ENCODE measurements at regions not wholly inside any gene's neighbourhood (a gene's known extent, or its start where the extent isn't known, plus 50 kb on each side); places are given as distances from the start of the nearest gene placed in this dataset.

GRCh38 chr14:98137131-98138025, 1134.6 kb downstream of the BCL11B start:
- H3K27ac ChIP-seq (ENCODE audit: low read depth in 1 of 3, low read length in 2 of 3): no peak overlapping the region
- H3K9me3 ChIP-seq (ENCODE audit: control insufficient read depth in 2 of 2, insufficient read depth in 1 of 2, low read depth in 1 of 2, low read length in 1 of 2): no peaks in the 10 kb centered on the region
- FAIRE-seq: no peak
- no peaks in the 10 kb centered on the region for H3K4me1 ChIP-seq (ENCODE audit: control insufficient read depth in 3 of 3, insufficient read depth in 2 of 3, low read depth in 1 of 3, low read length in 2 of 3)
- peaks cover 0 to 20% (median 0%) of the 10 kb centered on the region in 3 donors for H3K27me3 ChIP-seq (ENCODE audit: control insufficient read depth in 3 of 3, insufficient read depth in 3 of 3, low read length in 3 of 3)
- no peak overlapping the region for H3K4me3 ChIP-seq (ENCODE audit: low read depth in 1 of 3, low read length in 3 of 3)
- WGBS, 3 donors: 16 to 18% (median 16%) methylated on average over 13 of the region's 13 CpGs
- H3K36me3 ChIP-seq (ENCODE audit: control insufficient read depth in 3 of 3, insufficient read depth in 2 of 3, low read depth in 1 of 3, low read length in 3 of 3): no peaks in the 10 kb centered on the region
- DNase-seq: no peak

- 0 to 3% (median 3%) methylated on average over 6 of the region's 6 CpGs for WGBS, 3 donors
- Histone ChIP-seq H3K27ac (ENCODE audit: low read depth in 1 of 3, low read length in 2 of 3) (no peak overlapping the region), H3K36me3 (ENCODE audit: control insufficient read depth in 3 of 3, insufficient read depth in 2 of 3, low read depth in 1 of 3, low read length in 3 of 3) (no peaks in the 10 kb centered on the region), H3K9me3 (ENCODE audit: control insufficient read depth in 2 of 2, insufficient read depth in 1 of 2, low read depth in 1 of 2, low read length in 1 of 2) (no peaks in the 10 kb centered on the region), H3K4me1 (ENCODE audit: control insufficient read depth in 3 of 3, insufficient read depth in 2 of 3, low read depth in 1 of 3, low read length in 2 of 3) (no peaks in the 10 kb centered on the region), H3K27me3 (ENCODE audit: control insufficient read depth in 3 of 3, insufficient read depth in 3 of 3, low read length in 3 of 3) (peaks cover 0 to 20% (median 0%) of the 10 kb centered on the region in 3 donors), H3K4me3 (ENCODE audit: low read depth in 1 of 3, low read length in 3 of 3) (no peak overlapping the region)
- no peak for FAIRE-seq
- peak; percentile 34 to 45 for DNase-seq
Measured at GRCh38 chr14:98138666-98139065, 1133.3 kb downstream of the BCL11B start.

- FAIRE-seq (no peak), DNase-seq (no peak)
- Histone ChIP-seq H3K4me3 (ENCODE audit: low read depth in 1 of 3, low read length in 3 of 3) (no peak overlapping the region), H3K27ac (ENCODE audit: low read depth in 1 of 3, low read length in 2 of 3) (peak overlapping the region in 1 of 3 donors; percentile 52), H3K9me3 (ENCODE audit: control insufficient read depth in 2 of 2, insufficient read depth in 1 of 2, low read depth in 1 of 2, low read length in 1 of 2) (no peaks in the 10 kb centered on the region), H3K27me3 (ENCODE audit: control insufficient read depth in 3 of 3, insufficient read depth in 3 of 3, low read length in 3 of 3) (peaks cover 0 to 19% (median 0%) of the 10 kb centered on the region in 3 donors), H3K4me1 (ENCODE audit: control insufficient read depth in 3 of 3, insufficient read depth in 2 of 3, low read depth in 1 of 3, low read length in 2 of 3) (no peaks in the 10 kb centered on the region), H3K36me3 (ENCODE audit: control insufficient read depth in 3 of 3, insufficient read depth in 2 of 3, low read depth in 1 of 3, low read length in 3 of 3) (no peaks in the 10 kb centered on the region)
- 73 to 75% (median 74%) methylated on average over 7 of the region's 7 CpGs for WGBS, 3 donors
Measured at GRCh38 chr14:98140862-98141530, 1131.0 kb downstream of the BCL11B start.

- Histone ChIP-seq H3K4me3 (ENCODE audit: low read depth in 1 of 3, low read length in 3 of 3) (no peak overlapping the region), H3K36me3 (ENCODE audit: control insufficient read depth in 3 of 3, insufficient read depth in 2 of 3, low read depth in 1 of 3, low read length in 3 of 3) (no peaks in the 10 kb centered on the region), H3K27me3 (ENCODE audit: control insufficient read depth in 3 of 3, insufficient read depth in 3 of 3, low read length in 3 of 3) (peaks cover 0 to 3% (median 0%) of the 10 kb centered on the region in 3 donors), H3K9me3 (ENCODE audit: control insufficient read depth in 2 of 2, insufficient read depth in 1 of 2, low read depth in 1 of 2, low read length in 1 of 2) (no peaks in the 10 kb centered on the region), H3K27ac (ENCODE audit: low read depth in 1 of 3, low read length in 2 of 3) (no peak overlapping the region), H3K4me1 (ENCODE audit: control insufficient read depth in 3 of 3, insufficient read depth in 2 of 3, low read depth in 1 of 3, low read length in 2 of 3) (no peaks in the 10 kb centered on the region)
- FAIRE-seq (no peak), DNase-seq (no peak)
- 52 to 67% (median 67%) methylated on average over 1 of the region's 1 CpG for WGBS, 3 donors
Measured at GRCh38 chr14:98143566-98143965, 1128.4 kb downstream of the BCL11B start.

- WGBS, 3 donors: 82 to 86% (median 85%) methylated on average over 5 of the region's 5 CpGs
- Histone ChIP-seq H3K36me3 (ENCODE audit: control insufficient read depth in 3 of 3, insufficient read depth in 2 of 3, low read depth in 1 of 3, low read length in 3 of 3) (no peaks in the 10 kb centered on the region), H3K4me1 (ENCODE audit: control insufficient read depth in 3 of 3, insufficient read depth in 2 of 3, low read depth in 1 of 3, low read length in 2 of 3) (no peaks in the 10 kb centered on the region), H3K27ac (ENCODE audit: low read depth in 1 of 3, low read length in 2 of 3) (no peak overlapping the region), H3K9me3 (ENCODE audit: control insufficient read depth in 2 of 2, insufficient read depth in 1 of 2, low read depth in 1 of 2, low read length in 1 of 2) (no peaks in the 10 kb centered on the region), H3K27me3 (ENCODE audit: control insufficient read depth in 3 of 3, insufficient read depth in 3 of 3, low read length in 3 of 3) (peaks cover 0 to 3% (median 0%) of the 10 kb centered on the region in 3 donors), H3K4me3 (ENCODE audit: low read depth in 1 of 3, low read length in 3 of 3) (no peak overlapping the region)
- no peak for DNase-seq
- no peak for FAIRE-seq
Measured at GRCh38 chr14:98144964-98145363, 1127.0 kb downstream of the BCL11B start.

GRCh38 chr14:98146416-98146815, 1125.6 kb downstream of the BCL11B start:
- H3K36me3 ChIP-seq (ENCODE audit: control insufficient read depth in 3 of 3, insufficient read depth in 2 of 3, low read depth in 1 of 3, low read length in 3 of 3): no peaks in the 10 kb centered on the region
- no peaks in the 10 kb centered on the region for H3K4me1 ChIP-seq (ENCODE audit: control insufficient read depth in 3 of 3, insufficient read depth in 2 of 3, low read depth in 1 of 3, low read length in 2 of 3)
- no peaks in the 10 kb centered on the region for H3K27me3 ChIP-seq (ENCODE audit: control insufficient read depth in 3 of 3, insufficient read depth in 3 of 3, low read length in 3 of 3)
- no peaks in the 10 kb centered on the region for H3K9me3 ChIP-seq (ENCODE audit: control insufficient read depth in 2 of 2, insufficient read depth in 1 of 2, low read depth in 1 of 2, low read length in 1 of 2)
- no peak overlapping the region for H3K4me3 ChIP-seq (ENCODE audit: low read depth in 1 of 3, low read length in 3 of 3)
- FAIRE-seq (no peak), DNase-seq (no peak)
- 75 to 82% (median 78%) methylated on average over 5 of the region's 5 CpGs for WGBS, 3 donors
- H3K27ac ChIP-seq (ENCODE audit: low read depth in 1 of 3, low read length in 2 of 3): no peak overlapping the region

DNA sequence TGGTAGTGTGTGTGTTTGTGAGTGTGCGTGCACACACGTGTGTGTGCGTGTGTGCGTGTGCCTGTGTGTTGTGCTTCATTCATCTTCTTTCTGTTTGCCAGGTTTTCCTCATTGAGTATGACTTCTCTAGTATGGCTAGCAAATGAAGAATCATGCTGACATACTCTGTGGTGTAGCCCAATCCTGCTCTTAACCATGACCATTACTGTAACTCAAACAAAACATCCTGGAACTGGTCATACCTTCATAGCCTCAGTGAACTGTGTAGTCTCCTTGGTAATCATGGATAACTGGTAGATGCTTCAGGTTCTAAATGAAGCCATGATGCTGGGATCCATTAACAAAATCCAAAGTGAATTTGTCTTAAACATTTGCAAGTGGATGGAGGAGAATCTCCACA, 1117.7 kb downstream of the BCL11B start:
- Histone ChIP-seq H3K27me3 (ENCODE audit: control insufficient read depth in 3 of 3, insufficient read depth in 3 of 3, low read length in 3 of 3) (peaks cover 0 to 6% (median 0%) of the 10 kb centered on the region in 3 donors), H3K4me3 (ENCODE audit: low read depth in 1 of 3, low read length in 3 of 3) (no peak overlapping the region), H3K9me3 (ENCODE audit: control insufficient read depth in 2 of 2, insufficient read depth in 1 of 2, low read depth in 1 of 2, low read length in 1 of 2) (no peaks in the 10 kb centered on the region), H3K36me3 (ENCODE audit: control insufficient read depth in 3 of 3, insufficient read depth in 2 of 3, low read depth in 1 of 3, low read length in 3 of 3) (no peaks in the 10 kb centered on the region), H3K4me1 (ENCODE audit: control insufficient read depth in 3 of 3, insufficient read depth in 2 of 3, low read depth in 1 of 3, low read length in 2 of 3) (no peaks in the 10 kb centered on the region), H3K27ac (ENCODE audit: low read depth in 1 of 3, low read length in 2 of 3) (no peak overlapping the region)
- WGBS, 3 donors: 92 to 100% (median 93%) methylated on average over 4 of the region's 4 CpGs
- DNase-seq (no peak), FAIRE-seq (no peak)

GRCh38 chr14:98156411-98156810, 1115.6 kb downstream of the BCL11B start:
- Histone ChIP-seq H3K4me3 (ENCODE audit: low read depth in 1 of 3, low read length in 3 of 3) (no peak overlapping the region), H3K27ac (ENCODE audit: low read depth in 1 of 3, low read length in 2 of 3) (no peak overlapping the region), H3K4me1 (ENCODE audit: control insufficient read depth in 3 of 3, insufficient read depth in 2 of 3, low read depth in 1 of 3, low read length in 2 of 3) (no peaks in the 10 kb centered on the region), H3K36me3 (ENCODE audit: control insufficient read depth in 3 of 3, insufficient read depth in 2 of 3, low read depth in 1 of 3, low read length in 3 of 3) (no peaks in the 10 kb centered on the region), H3K9me3 (ENCODE audit: control insufficient read depth in 2 of 2, insufficient read depth in 1 of 2, low read depth in 1 of 2, low read length in 1 of 2) (no peaks in the 10 kb centered on the region), H3K27me3 (ENCODE audit: control insufficient read depth in 3 of 3, insufficient read depth in 3 of 3, low read length in 3 of 3) (peaks cover 0 to 6% (median 0%) of the 10 kb centered on the region in 3 donors)
- no peak for FAIRE-seq
- no peak for DNase-seq
- WGBS, 3 donors: 50 to 54% (median 51%) methylated on average over 8 of the region's 8 CpGs
